Glomerular endothelial cell (primary cell): ENCODE measurements at regions not wholly inside any gene's neighbourhood (a gene's known extent, or its start where the extent isn't known, plus 50 kb on each side); places are given as distances from the start of the nearest gene placed in this dataset.
"Not testable (repeated sequence)": the region's sequence is repeated elsewhere in the genome, so short reads cannot be mapped to it uniquely, and the experiment has no call there.

Experiments used
- DNase-seq: peaks from one replicate; pipeline ENCODE4 v3.0.0-alpha.2; 2011; ENCODE audit warnings: low read depth, low spot score; ENCODE audit errors: extremely low read depth

DNA sequence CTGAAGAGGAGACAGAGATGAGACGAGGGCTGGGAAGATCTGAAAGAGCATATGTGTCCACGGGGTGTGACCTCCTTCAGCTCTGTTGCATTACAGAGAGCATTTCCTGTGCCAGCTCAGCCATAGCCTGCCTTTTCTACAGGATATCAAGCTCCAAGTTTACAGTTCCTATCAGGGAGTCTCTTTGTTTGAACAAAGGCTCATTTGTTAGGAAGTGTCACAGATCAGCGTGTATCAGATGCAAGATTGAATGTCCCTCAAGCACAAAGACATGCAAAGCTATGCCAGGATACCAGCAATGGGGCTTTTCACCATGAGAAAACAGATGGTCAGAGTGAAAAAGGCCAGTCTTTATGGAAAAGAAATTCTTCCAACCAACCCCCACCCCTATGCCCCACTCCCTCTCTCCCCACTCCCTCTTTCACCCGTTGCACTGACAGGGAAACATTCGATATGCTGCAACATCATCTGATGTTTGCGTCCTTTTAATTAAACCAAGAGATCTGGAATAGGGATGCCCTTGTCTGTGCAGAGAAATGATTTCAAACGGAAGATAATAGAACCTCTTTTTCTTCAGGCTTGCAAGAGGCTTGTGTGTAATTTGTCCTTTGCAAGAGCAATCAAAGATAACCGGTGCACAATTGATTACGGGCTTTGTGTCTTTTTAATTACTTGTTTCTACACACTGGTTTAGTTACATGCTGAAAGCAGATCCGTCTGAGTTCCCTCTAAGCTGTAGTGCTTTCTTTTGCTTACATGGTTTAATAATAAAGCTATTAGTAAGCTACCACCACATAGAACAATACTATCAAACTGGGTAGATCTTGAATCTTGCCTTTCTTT is 263.1 kb upstream of the RGMB start:
- DNase-seq, result no peak

DNA sequence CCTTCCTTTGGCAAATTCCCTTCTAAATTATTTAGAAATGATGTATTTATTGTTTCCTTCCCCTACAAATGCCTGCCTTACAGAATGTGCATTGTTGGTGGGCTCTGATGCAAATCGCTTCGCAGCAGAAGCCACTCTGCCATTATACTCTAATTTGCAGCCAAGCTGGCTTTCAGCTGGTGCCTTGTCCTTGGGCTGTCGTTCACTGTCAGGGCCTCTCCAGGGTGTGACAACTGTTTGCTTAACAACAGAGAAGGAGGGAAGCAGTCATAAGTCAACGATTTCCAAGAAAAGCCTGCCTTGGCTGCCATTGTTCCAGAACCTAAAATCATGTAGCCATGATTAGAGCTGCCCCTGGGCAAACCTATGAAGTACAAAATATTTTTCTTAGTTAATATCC is 260.1 kb upstream of the RGMB start:
- DNase-seq, result no peak

DNA sequence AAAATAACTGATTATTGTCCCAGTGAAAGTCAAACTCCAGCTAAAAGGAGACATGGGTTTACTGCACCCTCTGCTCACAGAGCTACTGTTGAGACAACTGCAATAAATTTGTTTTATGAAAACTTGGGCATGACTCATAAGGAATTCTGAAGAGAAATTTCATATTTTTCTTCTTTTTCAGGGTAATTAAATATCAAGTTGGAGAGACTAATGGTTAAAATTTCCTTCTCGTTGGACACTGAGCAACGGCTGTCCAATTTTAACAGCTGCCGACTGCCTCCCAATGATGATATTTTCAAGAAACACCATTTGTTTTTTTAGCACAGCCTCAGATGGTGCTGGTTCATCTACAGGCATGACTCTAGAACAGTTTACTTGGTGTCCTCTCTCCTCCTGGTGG is 259.2 kb upstream of the RGMB start:
- no peak for DNase-seq

DNA sequence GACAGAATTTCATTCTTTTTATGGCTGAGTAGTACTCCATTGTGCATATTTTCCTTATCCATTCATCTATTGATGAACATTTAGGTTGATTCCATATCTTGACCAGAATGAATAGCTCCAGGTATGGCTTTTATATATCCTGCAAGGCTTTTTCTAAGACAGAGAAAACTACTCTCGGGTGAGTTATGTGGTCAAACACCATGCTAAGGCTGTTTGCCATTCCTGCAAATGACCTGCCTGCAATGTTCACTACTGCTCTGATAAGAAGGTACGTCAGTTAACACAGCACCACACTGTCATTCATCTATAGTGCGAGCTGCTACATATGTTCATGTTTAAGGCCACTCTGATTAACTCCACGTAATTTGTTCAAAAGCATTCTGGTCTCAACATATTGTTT is 256.8 kb upstream of the RGMB start:
- DNase-seq, result no peak

DNA sequence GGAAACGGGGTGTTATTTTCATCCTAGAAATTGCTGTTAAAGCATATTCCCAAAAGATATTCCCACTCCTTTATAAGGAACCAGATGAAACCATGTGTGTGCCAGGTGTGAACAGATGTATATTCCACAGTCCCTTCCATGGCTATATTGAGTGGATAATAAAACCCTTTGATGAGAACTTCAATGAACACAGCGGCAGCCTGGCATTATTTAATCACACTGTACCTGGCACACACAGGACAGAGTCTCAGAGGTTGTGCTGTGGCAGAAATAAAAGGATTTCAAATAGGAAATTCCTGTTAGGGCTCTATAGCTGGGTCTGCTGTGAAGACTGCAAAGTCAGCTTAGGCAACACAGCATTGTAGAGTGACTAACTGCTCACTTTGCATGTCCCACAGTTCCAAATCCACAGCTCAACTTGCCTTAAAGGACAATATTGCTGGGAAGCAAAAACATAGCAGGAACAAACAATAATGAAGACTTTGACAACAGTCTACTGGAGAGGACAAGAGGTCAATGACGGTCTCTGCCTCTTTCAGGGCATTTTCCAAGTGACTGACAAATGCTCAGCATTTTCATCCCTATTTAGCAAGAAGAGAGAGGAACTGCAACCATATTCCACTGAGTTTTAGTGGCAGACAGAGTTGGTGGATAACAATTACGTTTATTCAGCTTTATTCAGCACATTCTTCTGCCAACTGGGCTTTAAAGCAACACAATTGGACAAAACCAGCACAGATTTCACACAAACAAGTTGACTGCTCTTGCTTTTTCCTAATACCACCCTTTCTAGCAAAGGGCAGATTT is 255.7 kb upstream of the RGMB start:
- DNase-seq, result no peak

DNA sequence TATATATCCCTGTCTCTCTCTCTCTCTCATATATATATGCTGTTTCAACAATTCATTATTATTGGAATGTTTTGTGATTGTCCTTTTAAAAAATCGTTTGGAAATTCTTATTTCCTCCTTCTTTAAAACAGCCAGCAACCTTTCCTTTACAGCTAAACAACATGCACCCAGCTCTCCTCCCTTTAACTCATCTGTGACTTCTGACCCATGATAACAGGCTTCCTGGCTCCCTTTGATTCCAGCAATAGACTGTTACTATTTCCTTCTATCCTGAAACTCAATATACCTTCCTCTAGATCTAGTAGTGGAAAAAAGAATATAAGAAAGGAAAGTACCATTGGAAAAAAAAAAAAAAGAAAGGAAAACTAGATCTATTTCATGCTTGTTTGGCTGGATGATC is 254.7 kb upstream of the RGMB start:
- DNase-seq, result no peak

GRCh38 chr5:98519571-98519970 is 253.9 kb upstream of the RGMB start:
- no peak for DNase-seq

DNA sequence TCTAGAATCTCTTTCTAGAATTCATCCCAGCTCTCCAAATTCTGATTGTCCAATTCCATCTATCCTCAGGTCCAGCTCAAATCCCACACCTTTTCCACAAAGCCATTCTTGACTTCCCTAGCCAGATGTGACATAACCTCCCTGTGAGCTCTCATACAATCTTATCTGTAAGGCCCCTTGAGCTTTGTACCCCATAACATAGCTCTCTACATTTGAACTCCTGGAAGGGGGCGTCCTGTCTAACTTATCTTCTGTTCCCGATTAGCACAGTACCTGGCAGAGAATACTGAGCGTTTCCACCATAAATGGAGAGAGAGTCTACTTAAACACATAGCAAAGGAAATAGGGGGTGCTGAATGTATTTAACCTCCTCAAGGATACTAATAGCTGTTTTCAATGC is 251.6 kb upstream of the RGMB start:
- no peak for DNase-seq

DNA sequence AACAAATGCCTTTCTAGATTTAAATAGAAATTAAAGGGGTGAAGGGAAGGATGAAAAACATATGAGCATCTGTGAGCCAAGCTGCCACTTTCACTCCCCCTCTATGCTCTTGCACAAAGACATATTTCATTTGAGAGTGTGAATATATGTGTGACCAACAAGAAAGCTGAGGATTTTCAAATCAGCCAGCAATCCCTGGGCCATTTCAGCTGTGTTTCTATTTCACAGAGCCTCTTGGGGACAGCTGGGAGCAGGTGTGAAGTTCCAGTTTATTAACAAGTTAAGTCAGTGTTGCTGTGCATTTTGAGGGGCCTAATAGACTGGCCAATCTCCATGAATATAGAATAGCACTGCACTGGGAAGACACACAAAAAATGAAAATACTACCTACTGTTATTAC is 248.7 kb upstream of the RGMB start:
- no peak for DNase-seq

DNA sequence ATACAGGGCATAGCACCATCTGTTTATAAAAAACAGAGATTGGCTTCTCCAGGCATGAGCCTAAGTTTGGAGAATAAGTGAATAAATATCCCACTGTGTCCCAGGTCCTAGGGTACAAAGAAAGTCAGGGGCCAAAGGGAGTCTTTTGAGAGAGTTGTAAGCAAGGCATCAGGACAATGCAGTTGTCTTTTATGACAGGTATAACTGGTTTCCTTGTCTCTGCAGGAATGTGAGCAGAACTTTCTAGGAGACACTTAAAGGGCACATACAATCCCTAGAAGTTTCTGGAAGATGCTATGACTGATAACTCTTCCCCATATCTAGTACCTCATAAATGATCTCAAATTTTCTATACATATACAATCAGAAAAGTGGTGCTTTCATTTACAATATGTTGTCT is 245.6 kb upstream of the RGMB start:
- no peak for DNase-seq

- no peak for DNase-seq
Observed at GRCh38 chr5:98529321-98529720, 244.1 kb upstream of the RGMB start.

GRCh38 chr5:98530224-98530623 is 243.2 kb upstream of the RGMB start:
- no peak for DNase-seq

GRCh38 chr5:98535901-98536300 is 237.6 kb upstream of the RGMB start:
- DNase-seq, result no peak

DNA sequence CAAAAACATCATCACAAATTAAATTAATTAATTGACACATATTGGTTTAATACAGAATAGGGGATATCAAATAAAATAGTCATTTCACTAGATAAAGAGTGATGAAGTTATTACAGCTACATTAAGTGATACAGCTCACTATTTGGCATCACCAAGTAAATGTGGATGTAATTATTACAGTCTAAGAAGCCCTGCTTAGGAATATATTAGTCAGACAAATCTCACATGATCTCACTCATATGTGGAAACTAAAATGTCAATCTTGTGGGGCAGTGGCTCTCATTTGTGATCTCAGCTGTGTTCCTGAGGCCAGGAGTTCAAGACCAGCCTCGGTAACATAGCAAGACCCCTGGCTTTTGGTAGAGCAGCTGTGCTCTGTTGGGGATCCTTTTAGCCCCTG is 233.4 kb upstream of the RGMB start:
- DNase-seq, result no peak

DNA sequence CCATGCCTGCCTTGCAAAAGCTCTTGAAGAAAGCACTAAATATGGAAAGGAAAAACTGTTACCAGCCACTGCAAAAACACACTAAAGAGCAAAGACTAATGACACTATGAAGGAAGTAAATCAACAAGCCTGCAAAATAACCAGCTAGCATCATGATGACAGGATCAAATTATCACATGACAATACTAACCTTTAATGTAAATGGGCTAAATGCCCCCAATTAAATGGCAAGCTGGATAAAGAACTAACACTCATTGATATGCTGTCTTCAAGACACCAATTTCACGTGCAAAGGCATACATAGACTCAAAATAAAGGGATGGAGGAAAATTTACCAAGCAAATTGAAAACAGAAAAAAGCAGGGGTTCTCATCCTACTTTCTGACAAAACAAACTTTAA is 231.8 kb upstream of the RGMB start:
- no peak for DNase-seq

DNA sequence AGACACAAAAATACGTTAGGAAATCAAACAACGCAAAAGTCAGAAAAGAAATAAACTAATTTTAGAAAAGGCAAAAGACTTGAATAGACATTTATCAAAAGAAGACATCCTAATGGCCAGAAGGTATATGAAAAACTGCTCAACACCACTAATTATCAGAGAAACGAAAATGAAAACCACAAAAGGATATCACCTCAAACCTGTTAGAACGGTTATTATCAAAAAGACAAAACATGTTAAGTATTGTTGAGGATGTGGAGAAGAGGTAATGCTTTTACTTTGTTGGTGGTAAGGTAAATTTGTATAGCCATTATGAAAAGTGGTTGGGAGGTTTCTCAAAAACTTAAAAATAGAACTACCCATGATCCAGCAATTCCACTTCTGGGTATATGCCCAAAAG is 230.0 kb upstream of the RGMB start:
- DNase-seq, result no peak

GRCh38 chr5:98546924-98547323 is 226.5 kb upstream of the RGMB start:
- DNase-seq, result not testable (repeated sequence)

DNA sequence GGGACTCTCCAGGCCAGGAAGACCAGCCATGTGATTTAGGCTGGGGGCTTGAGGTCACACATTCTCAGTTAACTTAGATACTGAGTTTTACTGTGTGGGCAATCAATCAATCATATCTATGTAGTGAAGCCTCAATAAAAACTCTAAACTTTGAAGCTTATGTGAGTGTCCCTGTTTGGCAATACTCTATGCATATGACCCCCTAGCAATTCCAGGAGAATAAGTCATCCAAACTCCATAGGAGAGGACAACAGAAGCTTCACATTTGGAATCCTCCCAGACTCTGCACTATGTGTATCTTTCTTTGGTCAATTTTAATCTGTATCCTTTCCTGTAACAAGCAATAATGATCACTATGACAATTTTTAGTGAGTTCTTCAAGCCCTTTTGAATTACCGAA is 216.8 kb upstream of the RGMB start:
- no peak for DNase-seq

- DNase-seq, result no peak
Observed at GRCh38 chr5:98557916-98558315, 215.5 kb upstream of the RGMB start.

DNA sequence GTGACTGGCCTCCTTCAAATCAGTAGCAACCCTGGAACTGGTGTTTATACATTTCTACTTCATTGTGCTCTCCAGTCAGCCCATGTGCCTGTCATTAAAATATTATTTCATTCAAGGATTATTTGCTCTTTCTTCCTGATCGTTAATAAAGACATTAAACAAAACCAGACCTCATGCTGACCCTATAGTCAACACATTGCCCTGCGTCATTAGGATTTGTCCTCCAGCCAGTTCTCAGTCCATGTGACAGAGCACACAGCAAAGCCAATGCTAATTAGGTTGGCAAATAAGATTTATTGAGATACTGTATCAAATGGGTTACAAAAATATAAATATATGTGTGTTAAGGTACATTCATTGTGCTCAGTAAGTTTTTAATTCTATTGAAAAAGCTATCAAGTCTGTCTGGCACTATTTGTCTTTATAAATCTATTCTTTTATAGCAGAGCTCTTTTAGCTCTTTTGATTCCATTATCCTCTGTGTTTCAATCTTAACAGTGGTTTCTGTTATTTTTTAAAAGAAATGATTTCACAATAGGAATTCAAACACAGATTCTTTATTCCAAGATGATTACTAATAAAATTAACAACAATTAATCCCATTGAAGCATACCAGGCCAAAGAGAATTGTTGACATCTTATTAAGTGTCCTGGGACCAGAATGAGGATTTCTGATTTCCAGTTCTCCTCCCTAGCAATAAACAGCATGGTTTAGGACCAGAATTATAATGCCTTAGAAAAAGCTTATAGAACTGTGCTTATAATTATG is 209.4 kb upstream of the RGMB start:
- no peak for DNase-seq

GRCh38 chr5:98564836-98565235 is 208.6 kb upstream of the RGMB start:
- no peak for DNase-seq

GRCh38 chr5:98568336-98568735 is 205.1 kb upstream of the RGMB start:
- no peak for DNase-seq
